ENCODE measurements at regions not wholly inside any gene's neighbourhood (a gene's known extent, or its start where the extent isn't known, plus 50 kb on each side); places are given as distances from the start of the nearest gene placed in this dataset.

DNA sequence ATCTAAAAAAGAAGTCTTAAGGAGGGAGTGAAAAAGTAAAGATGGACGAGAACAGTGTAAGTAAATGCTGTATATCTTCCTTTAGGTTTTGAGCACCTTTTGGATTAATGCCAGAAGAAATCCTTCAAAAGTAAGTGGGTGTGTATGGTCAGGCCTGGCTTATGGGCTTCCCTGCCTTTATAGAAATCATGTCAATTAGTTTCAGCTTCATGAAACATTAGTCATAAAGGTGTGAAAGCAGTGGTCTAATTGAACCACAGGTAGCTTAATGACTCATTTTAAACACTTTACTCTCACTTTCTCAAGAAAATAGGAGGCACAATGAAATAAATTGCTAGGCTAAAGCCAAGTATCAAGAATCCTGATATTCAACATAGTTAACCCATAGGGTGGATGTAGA, 467.4 kb upstream of the DPPA4 start:
- TF ChIP-seq, protein P1, sequence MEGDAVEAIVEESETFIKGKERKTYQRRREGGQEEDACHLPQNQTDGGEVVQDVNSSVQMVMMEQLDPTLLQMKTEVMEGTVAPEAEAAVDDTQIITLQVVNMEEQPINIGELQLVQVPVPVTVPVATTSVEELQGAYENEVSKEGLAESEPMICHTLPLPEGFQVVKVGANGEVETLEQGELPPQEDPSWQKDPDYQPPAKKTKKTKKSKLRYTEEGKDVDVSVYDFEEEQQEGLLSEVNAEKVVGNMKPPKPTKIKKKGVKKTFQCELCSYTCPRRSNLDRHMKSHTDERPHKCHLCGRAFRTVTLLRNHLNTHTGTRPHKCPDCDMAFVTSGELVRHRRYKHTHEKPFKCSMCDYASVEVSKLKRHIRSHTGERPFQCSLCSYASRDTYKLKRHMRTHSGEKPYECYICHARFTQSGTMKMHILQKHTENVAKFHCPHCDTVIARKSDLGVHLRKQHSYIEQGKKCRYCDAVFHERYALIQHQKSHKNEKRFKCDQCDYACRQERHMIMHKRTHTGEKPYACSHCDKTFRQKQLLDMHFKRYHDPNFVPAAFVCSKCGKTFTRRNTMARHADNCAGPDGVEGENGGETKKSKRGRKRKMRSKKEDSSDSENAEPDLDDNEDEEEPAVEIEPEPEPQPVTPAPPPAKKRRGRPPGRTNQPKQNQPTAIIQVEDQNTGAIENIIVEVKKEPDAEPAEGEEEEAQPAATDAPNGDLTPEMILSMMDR (IDR thresholded peaks at IDR 0.05) = no peak
- no peak for TF ChIP-seq POLR2A (IDR thresholded peaks at IDR 0.05)

Data from prostate gland (tissue), 2 donors.